RWPE1 (cell line): ENCODE measurements at regions not wholly inside any gene's neighbourhood (a gene's known extent, or its start where the extent isn't known, plus 50 kb on each side); places are given as distances from the start of the nearest gene placed in this dataset.

Source experiments
- CTCF ChIA-PET: fragments of 350-600 bp; sonication (Branson Sonifier 250); formaldehyde crosslinking; extraction: SDS; loops from one replicate; lab custom pipeline; 2021; lab: Yijun Ruan, JAX
- POLR2A ChIA-PET: fragments of 400-600 bp; formaldehyde crosslinking; extraction: SDS; loops from one replicate; lab custom pipeline; 2020; ENCODE audit warnings: antibody characterized with exemption; ENCODE audit not compliant: low non-redundant PET; lab: Yijun Ruan, JAX
- DNase-seq: peaks from one replicate; pipeline ENCODE4 v3.0.0; 2012; ENCODE audit warnings: low spot score
- H3K27ac ChIP-seq: fragments of 450-650 bp; 2 replicates; pipeline ENCODE4 v1.5.1; 2017
- CTCF ChIP-seq: fragments of 450-650 bp; conservative IDR thresholded peaks from 2 replicates; pipeline ENCODE4 v1.5.1; 2017; ENCODE audit warnings: low read depth, mild to moderate bottlenecking

DNA sequence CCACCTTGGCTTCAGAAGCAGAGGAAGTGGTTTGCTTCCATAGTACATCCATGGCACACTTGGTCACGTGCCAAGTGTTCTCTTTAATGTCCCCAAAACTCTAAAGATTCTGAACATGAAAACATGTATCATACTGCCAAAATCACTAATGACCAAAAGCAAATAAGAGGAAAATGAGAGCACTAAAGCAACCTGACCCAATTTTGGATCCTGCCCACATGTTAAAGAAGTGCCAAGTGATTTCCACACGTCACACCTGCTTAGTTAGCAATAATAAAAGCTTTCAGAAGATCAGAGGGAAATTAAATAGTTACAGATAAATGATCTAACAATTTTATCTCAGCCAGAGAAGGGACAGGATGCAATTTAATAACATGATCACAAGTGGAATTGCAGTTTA lies 1170.0 kb downstream of the XPNPEP1 start:
- no peak for DNase-seq
- ChIA-PET POLR2A (no interaction called here), CTCF (no interaction called here)
- TF ChIP-seq CTCF, result no peak
- no peak overlapping the region for H3K27ac ChIP-seq

DNA sequence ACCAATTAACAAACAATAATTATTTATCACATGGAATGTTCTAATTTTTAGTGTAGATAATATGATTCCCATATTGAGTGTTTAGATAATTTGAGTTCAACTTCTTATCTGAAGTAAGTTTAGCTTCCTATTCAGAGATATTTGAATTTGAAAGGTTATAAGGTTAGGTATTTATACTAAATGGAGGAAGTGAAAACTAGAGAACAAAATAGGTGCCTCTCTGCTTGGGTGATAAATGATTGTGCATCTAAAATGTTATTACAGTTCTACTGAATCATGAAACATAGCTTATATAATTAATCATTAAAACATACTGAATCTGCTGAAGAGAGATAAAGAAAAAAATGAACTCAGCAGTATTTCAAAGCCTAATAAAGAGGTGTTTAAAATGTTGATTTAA lies 1174.3 kb downstream of the XPNPEP1 start:
- CTCF ChIA-PET, result no interaction called here
- H3K27ac ChIP-seq, result no peak overlapping the region
- no peak for DNase-seq
- no peak for TF ChIP-seq CTCF
- POLR2A ChIA-PET, result no interaction called here

DNA sequence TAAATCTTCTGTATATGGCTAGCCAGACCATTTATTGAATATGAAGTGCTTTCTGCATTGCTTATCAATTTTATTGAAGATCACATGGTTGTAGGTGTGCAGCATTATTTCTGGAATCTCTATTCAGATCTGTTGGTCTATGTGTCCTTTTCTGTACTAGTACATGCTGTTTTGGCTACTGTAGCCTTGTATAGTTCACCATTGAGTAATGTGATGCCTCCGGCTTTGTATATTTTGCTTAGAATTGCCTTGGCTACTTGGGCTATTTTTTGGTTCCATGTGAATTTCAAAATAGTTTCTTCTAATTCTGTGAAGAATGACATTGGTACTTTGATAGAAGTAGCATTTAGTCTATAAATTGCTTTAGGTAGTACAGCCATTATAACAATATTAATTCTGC lies 1187.2 kb downstream of the XPNPEP1 start:
- no peak for DNase-seq
- CTCF ChIA-PET, result no interaction called here
- H3K27ac ChIP-seq, result no peak overlapping the region
- POLR2A ChIA-PET, result no interaction called here
- TF ChIP-seq CTCF, result no peak

DNA sequence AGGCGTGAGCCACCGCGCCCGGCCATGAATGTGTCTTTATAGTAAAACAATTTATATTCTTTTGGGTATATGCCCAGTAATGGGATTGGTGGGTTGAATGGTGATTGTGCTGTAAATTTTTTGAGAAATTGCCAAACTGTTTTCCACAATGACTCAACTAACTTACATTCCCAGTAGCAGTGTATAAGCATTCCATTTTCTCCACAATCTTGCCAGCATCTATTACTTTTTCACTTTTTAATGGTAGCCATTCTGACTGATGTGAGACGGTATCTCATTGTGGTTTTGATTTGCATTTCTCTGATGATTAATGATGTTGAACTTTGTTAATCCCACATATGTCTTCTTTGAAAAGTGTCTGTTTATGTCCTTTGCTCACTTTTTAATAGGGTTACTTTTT lies 1187.9 kb downstream of the XPNPEP1 start:
- no peak for TF ChIP-seq CTCF
- ChIA-PET POLR2A (no interaction called here), CTCF (no interaction called here)
- no peak for DNase-seq
- no peak overlapping the region for H3K27ac ChIP-seq

GRCh38 chr10:108721874-108722273 lies 1201.4 kb downstream of the XPNPEP1 start:
- POLR2A ChIA-PET, result no interaction called here
- CTCF ChIA-PET, result no interaction called here
- no peak overlapping the region for H3K27ac ChIP-seq
- no peak for TF ChIP-seq CTCF
- DNase-seq, result no peak

- CTCF ChIA-PET, result no interaction called here
- POLR2A ChIA-PET, result no interaction called here
- no peak overlapping the region for H3K27ac ChIP-seq
Observed at GRCh38 chr10:108716352-108716751, 1207.0 kb downstream of the XPNPEP1 start.

More at GRCh38 chr10:108716352-108716751, 1207.0 kb downstream of the XPNPEP1 start:
- no peak for DNase-seq
- no peak for TF ChIP-seq CTCF
